ENCODE measurements at regions not wholly inside any gene's neighbourhood (a gene's known extent, or its start where the extent isn't known, plus 50 kb on each side); places are given as distances from the start of the nearest gene placed in this dataset.

GRCh38 chr1:221874285-221875003 lies 132.6 kb upstream of the DUSP10 start (continued):
- TF ChIP-seq JUN (IDR thresholded peaks at IDR 0.05; ENCODE audit: low read depth, low read length) (no peak), BCL11A (IDR thresholded peaks at IDR 0.05; ENCODE audit: low read depth in 2 of 2, low read length in 2 of 2) (no peak), PHF8 (conservative IDR thresholded peaks at IDR 0.05; ENCODE audit: low read depth, low read length) (no peak), ZNF274 (IDR thresholded peaks at IDR 0.05; ENCODE audit: borderline replicate concordance, extremely low read depth, low read length) (no peak), MAX (IDR thresholded peaks at IDR 0.05) (no peak)

Measured in H1 (cell line).